ENCODE measurements at regions not wholly inside any gene's neighbourhood (a gene's known extent, or its start where the extent isn't known, plus 50 kb on each side); places are given as distances from the start of the nearest gene placed in this dataset.
"Not testable (repeated sequence)": the region's sequence is repeated elsewhere in the genome, so short reads cannot be mapped to it uniquely, and the experiment has no call there.

- Mint-ChIP-seq H3K27me3 (no peaks in the 10 kb centered on the region), H3K4me3 (no peak overlapping the region), H3K36me3 (no peaks in the 10 kb centered on the region), H3K27ac (no peak overlapping the region), H3K9me3 (no peaks in the 10 kb centered on the region), H3K4me1 (peaks cover 13% of the 10 kb centered on the region)
Observed at GRCh38 chr11:39361557-39361956, 2097.9 kb downstream of the LRRC4C start.

DNA sequence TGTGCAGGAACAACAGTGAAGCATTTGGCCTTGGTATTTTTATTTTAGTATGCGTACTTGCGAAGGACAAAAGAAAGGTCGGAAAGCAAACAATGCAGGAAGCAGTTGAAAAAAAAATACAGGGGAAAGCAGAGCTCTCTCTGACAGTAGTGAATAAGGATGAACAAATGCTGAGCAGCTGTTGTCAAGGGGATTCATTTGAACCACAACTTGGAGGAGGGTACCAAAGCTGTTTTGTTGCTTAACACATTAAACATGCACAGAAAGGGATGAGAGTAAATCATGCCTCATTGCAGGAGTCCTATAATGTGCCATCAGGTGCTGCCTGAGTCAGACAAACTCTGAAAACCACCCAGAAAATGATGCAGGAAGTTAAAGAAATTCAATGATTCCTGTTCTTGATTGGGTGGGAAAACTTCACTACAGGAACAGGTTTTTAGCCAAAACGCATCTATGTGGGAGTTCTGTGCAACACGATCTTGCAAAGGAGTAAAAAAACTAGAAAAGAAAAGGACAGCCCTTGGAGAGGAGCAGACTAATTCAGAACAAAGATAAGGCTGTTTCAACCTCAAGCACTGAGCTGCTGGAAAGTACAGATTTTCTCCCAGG is 2113.5 kb downstream of the LRRC4C start:
- H3K4me1 Mint-ChIP-seq, result no peaks in the 10 kb centered on the region
- H3K27ac Mint-ChIP-seq, result no peak overlapping the region
- H3K4me3 Mint-ChIP-seq, result no peak overlapping the region
- no peaks in the 10 kb centered on the region for H3K36me3 Mint-ChIP-seq
- H3K9me3 Mint-ChIP-seq, result no peaks in the 10 kb centered on the region
- H3K27me3 Mint-ChIP-seq, result no peaks in the 10 kb centered on the region

- H3K27me3 Mint-ChIP-seq, result no peaks in the 10 kb centered on the region
- H3K27ac Mint-ChIP-seq, result no peak overlapping the region
- no peaks in the 10 kb centered on the region for H3K9me3 Mint-ChIP-seq
- no peaks in the 10 kb centered on the region for H3K4me1 Mint-ChIP-seq
- no peaks in the 10 kb centered on the region for H3K36me3 Mint-ChIP-seq
- no peak overlapping the region for H3K4me3 Mint-ChIP-seq
Observed at GRCh38 chr11:39341461-39341860, 2118.0 kb downstream of the LRRC4C start.

- H3K36me3 Mint-ChIP-seq, H3K9me3 Mint-ChIP-seq, H3K4me1 Mint-ChIP-seq, H3K27ac Mint-ChIP-seq, H3K27me3 Mint-ChIP-seq, H3K4me3 Mint-ChIP-seq: not testable (repeated sequence)
Observed at GRCh38 chr11:39333006-39333405, 2126.4 kb downstream of the LRRC4C start.

GRCh38 chr11:39327302-39327701 is 2132.2 kb downstream of the LRRC4C start:
- no peaks in the 10 kb centered on the region for H3K36me3 Mint-ChIP-seq
- H3K4me3 Mint-ChIP-seq, result no peak overlapping the region
- H3K4me1 Mint-ChIP-seq, result no peaks in the 10 kb centered on the region
- H3K27ac Mint-ChIP-seq, result no peak overlapping the region
- H3K9me3 Mint-ChIP-seq, result no peaks in the 10 kb centered on the region
- no peaks in the 10 kb centered on the region for H3K27me3 Mint-ChIP-seq

- H3K4me1 Mint-ChIP-seq, H3K27me3 Mint-ChIP-seq, H3K36me3 Mint-ChIP-seq, H3K4me3 Mint-ChIP-seq, H3K27ac Mint-ChIP-seq: not testable (repeated sequence)
- peaks cover 11% of the 10 kb centered on the region for H3K9me3 Mint-ChIP-seq
Observed at GRCh38 chr11:39311888-39312287, 2147.6 kb downstream of the LRRC4C start.

- H3K27ac Mint-ChIP-seq, result no peak overlapping the region
- H3K36me3 Mint-ChIP-seq, result no peaks in the 10 kb centered on the region
- H3K4me3 Mint-ChIP-seq, result no peak overlapping the region
- no peaks in the 10 kb centered on the region for H3K9me3 Mint-ChIP-seq
- no peaks in the 10 kb centered on the region for H3K4me1 Mint-ChIP-seq
- no peaks in the 10 kb centered on the region for H3K27me3 Mint-ChIP-seq
Observed at GRCh38 chr11:39304586-39304985, 2154.9 kb downstream of the LRRC4C start.

DNA sequence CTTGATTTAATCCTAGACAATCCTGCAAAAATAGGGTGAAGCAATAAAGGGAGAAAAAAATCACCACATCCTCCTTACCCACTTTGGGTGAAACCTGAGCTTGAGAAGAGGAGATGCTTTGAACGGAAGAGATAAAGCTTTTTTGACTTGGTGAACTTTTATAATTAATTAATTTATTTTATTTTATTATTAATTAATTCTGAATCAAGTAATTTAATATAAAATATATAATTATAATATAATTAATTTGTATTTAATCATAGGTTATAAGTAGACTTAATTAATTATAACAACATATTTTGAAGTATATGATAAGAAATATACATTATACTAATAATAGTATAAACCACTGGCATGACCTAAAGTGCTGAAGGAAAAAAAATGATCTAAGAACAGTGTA is 2164.8 kb downstream of the LRRC4C start:
- no peaks in the 10 kb centered on the region for H3K4me1 Mint-ChIP-seq
- H3K4me3 Mint-ChIP-seq, result no peak overlapping the region
- H3K27me3 Mint-ChIP-seq, result no peaks in the 10 kb centered on the region
- peaks cover 18% of the 10 kb centered on the region for H3K9me3 Mint-ChIP-seq
- H3K27ac Mint-ChIP-seq, result no peak overlapping the region
- no peaks in the 10 kb centered on the region for H3K36me3 Mint-ChIP-seq

DNA sequence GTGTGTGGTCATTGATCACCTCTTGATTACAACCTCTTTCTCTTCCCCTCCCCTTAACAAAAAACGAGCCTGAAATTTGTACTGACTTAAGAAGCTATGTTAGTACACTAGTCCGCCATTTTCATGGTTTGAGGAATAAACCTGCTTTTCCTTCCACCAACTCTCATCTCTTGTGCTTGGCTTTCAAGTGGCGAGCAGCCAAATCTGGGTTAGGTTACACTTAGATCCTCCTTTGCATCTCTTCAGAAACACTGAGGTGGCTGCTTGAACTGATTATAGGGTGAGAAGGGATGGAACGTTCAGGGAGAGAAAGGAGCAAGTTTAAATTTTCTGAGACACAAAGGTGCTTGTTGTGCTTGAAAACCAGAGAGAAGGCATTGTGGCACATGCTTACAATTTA is 2171.4 kb downstream of the LRRC4C start:
- Mint-ChIP-seq H3K9me3 (peaks cover under 1% of the 10 kb centered on the region), H3K36me3 (no peaks in the 10 kb centered on the region), H3K27me3 (no peaks in the 10 kb centered on the region), H3K4me1 (no peaks in the 10 kb centered on the region), H3K27ac (no peak overlapping the region), H3K4me3 (no peak overlapping the region)

DNA sequence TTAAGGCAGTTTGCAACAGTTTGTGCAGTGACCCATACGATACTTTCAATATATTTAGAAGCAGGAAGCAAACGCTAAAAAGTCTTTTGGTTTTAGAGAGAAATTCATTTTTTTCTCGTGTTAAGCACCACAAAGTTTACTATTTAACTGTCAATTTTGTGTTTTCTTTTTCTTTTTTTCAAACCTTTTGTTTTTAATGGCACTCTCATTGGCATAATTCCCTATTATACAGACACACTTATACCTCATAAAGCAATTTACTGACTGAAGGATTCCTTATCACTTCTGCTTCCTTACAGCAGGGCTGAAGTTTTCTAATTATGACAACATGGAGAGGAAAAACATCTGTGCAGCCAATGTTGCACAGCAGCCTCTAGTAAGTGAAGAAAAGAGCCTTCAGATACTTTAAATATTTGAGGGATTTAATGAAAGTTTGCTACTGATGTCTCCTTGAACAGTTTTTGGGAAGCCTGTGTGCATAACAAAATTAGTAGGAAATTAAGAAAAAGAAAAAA is 2191.2 kb downstream of the LRRC4C start:
- Mint-ChIP-seq H3K27me3 (no peaks in the 10 kb centered on the region), H3K9me3 (peaks cover 8% of the 10 kb centered on the region), H3K4me1 (no peaks in the 10 kb centered on the region), H3K4me3 (no peak overlapping the region), H3K27ac (no peak overlapping the region), H3K36me3 (no peaks in the 10 kb centered on the region)

DNA sequence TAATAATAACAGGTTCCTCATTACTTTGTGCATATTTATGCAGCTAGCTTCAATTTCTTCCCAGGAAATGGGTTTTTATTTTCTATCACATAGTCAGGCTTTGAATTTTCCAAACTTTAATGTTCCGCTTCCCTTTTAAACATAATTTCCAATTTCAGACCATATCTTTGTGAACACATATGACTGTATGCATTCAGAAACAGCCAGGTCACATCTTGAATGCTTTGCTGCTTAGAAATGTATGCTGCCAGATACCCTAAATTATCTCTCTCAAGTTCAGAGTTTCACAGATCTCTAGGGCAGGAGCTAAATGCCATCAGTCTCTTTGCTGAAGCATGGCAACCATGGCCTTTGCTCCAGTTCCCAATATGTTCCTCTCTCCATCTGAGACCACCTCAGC is 2203.8 kb downstream of the LRRC4C start:
- Mint-ChIP-seq H3K27me3 (no peaks in the 10 kb centered on the region), H3K9me3 (peaks cover 20% of the 10 kb centered on the region), H3K4me1 (no peaks in the 10 kb centered on the region), H3K4me3 (no peak overlapping the region), H3K36me3 (no peaks in the 10 kb centered on the region), H3K27ac (no peak overlapping the region)

DNA sequence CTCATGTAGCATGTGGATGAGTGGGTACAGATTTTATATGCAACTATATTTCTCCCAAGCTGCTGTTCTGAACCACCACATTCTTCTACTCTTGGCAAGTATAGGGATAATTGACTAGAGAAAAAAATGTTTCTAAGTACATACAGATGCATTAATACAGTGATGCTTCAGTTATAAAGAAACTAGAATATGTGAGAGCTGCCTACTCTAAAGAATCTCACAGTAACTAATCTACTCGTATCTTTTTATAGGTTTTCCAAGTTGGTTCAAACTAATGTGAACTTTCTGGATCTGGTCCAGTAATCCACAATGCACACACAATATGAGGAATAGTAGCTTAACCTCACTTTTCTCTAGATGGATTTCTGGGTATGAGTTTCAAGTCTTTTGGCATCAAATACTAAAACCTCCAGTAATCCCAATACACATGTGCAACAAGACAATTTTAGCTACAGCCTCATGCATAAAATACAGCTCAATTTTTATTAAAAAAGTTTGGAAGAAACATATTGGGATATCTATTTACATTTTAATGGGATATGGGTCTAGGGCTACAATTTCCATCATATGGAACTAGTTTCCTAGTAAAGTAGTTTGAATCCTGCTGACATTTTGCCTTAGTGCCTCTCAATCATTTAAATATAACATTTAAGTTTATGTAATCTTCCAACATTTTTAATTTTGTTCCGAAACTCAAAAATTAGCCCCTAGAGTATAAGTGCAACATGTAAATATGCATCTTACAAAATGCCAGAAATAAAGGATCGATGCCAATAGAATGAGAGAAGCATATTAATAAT is 2209.7 kb downstream of the LRRC4C start:
- Mint-ChIP-seq H3K4me1 (no peaks in the 10 kb centered on the region), H3K4me3 (no peak overlapping the region), H3K27me3 (no peaks in the 10 kb centered on the region), H3K36me3 (no peaks in the 10 kb centered on the region), H3K9me3 (peaks cover 9% of the 10 kb centered on the region), H3K27ac (no peak overlapping the region)

GRCh38 chr11:39247570-39248137 is 2211.8 kb downstream of the LRRC4C start:
- Mint-ChIP-seq H3K27ac (no peak overlapping the region), H3K4me3 (no peak overlapping the region), H3K27me3 (no peaks in the 10 kb centered on the region), H3K36me3 (no peaks in the 10 kb centered on the region), H3K4me1 (no peaks in the 10 kb centered on the region), H3K9me3 (no peaks in the 10 kb centered on the region)

DNA sequence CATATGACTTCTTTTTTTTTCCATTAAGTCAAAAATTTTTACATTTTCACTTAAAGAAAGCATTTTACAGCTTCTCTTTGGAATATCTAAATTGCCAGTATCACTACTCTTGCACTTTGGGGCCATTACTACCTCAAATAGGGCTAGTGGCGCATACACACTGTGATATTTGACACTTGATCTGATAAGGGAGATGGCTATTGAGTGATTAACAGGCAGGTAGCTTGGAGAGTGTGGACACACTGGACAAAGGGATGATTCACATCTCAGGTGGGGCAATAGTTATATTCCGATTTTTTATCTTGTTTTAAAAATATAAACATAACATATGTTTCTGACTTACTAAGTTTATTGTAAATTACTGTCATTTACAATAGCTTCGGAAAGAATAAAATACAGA is 2219.9 kb downstream of the LRRC4C start:
- Mint-ChIP-seq H3K9me3 (no peaks in the 10 kb centered on the region), H3K4me1 (no peaks in the 10 kb centered on the region), H3K27me3 (no peaks in the 10 kb centered on the region)

GRCh38 chr11:39236916-39237315 is 2222.5 kb downstream of the LRRC4C start:
- Mint-ChIP-seq H3K27ac (no peak overlapping the region), H3K9me3 (peaks cover 7% of the 10 kb centered on the region), H3K36me3 (no peaks in the 10 kb centered on the region), H3K4me1 (no peaks in the 10 kb centered on the region), H3K4me3 (no peak overlapping the region), H3K27me3 (no peaks in the 10 kb centered on the region)

More for the DNA sequence above, 2219.9 kb downstream of the LRRC4C start:
- no peak overlapping the region for H3K4me3 Mint-ChIP-seq
- H3K36me3 Mint-ChIP-seq, result no peaks in the 10 kb centered on the region
- no peak overlapping the region for H3K27ac Mint-ChIP-seq

DNA sequence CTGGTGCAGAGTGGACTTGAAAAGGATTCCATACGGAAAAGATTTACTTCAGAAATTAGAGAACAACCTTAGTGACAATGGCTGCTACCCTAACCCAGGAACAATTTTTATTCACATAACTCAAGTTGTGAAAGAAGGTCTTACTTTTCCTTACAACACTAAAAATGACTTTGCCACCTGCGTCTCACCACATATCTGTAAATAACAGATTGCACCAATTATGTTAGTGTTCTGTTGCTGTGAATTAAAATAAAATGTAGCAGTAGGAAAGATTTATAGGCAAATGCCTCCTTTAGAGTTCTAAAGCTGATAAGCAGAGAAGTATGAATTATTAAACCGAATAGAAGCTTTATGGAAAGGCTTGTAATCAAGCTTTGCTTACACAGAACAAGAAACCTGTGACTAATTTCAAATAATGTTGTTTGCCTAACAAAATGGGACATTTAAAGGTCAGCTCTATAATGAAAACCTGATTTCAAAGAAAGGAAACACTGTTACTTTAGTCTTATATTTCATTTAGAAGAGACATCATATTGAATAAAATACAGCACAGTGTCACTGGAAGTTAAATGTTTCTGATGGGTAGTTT is 2237.8 kb downstream of the LRRC4C start:
- Mint-ChIP-seq H3K36me3 (no peaks in the 10 kb centered on the region), H3K27me3 (no peaks in the 10 kb centered on the region), H3K4me1 (no peaks in the 10 kb centered on the region), H3K27ac (no peak overlapping the region), H3K9me3 (no peaks in the 10 kb centered on the region), H3K4me3 (no peak overlapping the region)

Data from activated naive CD4-positive, alpha-beta T cell treated with anti-CD3 and anti-CD28 coated beads, Interleukin-2, amount 50 U/mL, for 24 hours (primary cell).